Activated T-cell treated with anti-CD3 and anti-CD28 coated beads for 1 hour (primary cell): ENCODE measurements at regions not wholly inside any gene's neighbourhood (a gene's known extent, or its start where the extent isn't known, plus 50 kb on each side); places are given as distances from the start of the nearest gene placed in this dataset.
"Not testable (repeated sequence)": the region's sequence is repeated elsewhere in the genome, so short reads cannot be mapped to it uniquely, and the experiment has no call there.

Experiments
- DNase-seq: peaks from one replicate; pipeline ENCODE4 v3.0.0-alpha.2; 2020; ENCODE audit warnings: low read depth

GRCh38 chr6:141562851-141563763 lies 569.6 kb upstream of the GJE1 start:
- peak; percentile 46 for DNase-seq

- no peak for DNase-seq
Observed at GRCh38 chr6:141562186-141562811, 570.4 kb upstream of the GJE1 start.

GRCh38 chr6:141561154-141561553 lies 571.6 kb upstream of the GJE1 start:
- no peak for DNase-seq

GRCh38 chr6:141552463-141552862 lies 580.3 kb upstream of the GJE1 start:
- DNase-seq: no peak

- no peak for DNase-seq
Observed at GRCh38 chr6:141552031-141552430, 580.7 kb upstream of the GJE1 start.

GRCh38 chr6:141551318-141551717 lies 581.4 kb upstream of the GJE1 start:
- DNase-seq: no peak

- no peak for DNase-seq
Observed at GRCh38 chr6:141550471-141550870, 582.3 kb upstream of the GJE1 start.

- DNase-seq: no peak
Observed at GRCh38 chr6:141548966-141549365, 583.8 kb upstream of the GJE1 start.

- no peak for DNase-seq
Observed at GRCh38 chr6:141541581-141542324, 591.0 kb upstream of the GJE1 start.

GRCh38 chr6:141540207-141540606 lies 592.5 kb upstream of the GJE1 start:
- no peak for DNase-seq

- DNase-seq: no peak
Observed at GRCh38 chr6:141539617-141540016, 593.1 kb upstream of the GJE1 start.

- DNase-seq: no peak
Observed at GRCh38 chr6:141532211-141532610, 600.5 kb upstream of the GJE1 start.

GRCh38 chr6:141531040-141531439 lies 601.7 kb upstream of the GJE1 start:
- no peak for DNase-seq

GRCh38 chr6:141528596-141528995 lies 604.1 kb upstream of the GJE1 start:
- no peak for DNase-seq

- no peak for DNase-seq
Observed at GRCh38 chr6:141526985-141527384, 605.7 kb upstream of the GJE1 start.

GRCh38 chr6:141521440-141521839 lies 611.3 kb upstream of the GJE1 start:
- DNase-seq: no peak

- no peak for DNase-seq
Observed at GRCh38 chr6:141513830-141514229, 618.9 kb upstream of the GJE1 start.

- no peak for DNase-seq
Observed at GRCh38 chr6:141510803-141511202, 621.9 kb upstream of the GJE1 start.

GRCh38 chr6:141506062-141506461 lies 626.7 kb upstream of the GJE1 start:
- not testable (repeated sequence) for DNase-seq

- not testable (repeated sequence) for DNase-seq
Observed at GRCh38 chr6:141504318-141504717, 628.4 kb upstream of the GJE1 start.

GRCh38 chr6:141501616-141502015 lies 631.1 kb upstream of the GJE1 start:
- no peak for DNase-seq

GRCh38 chr6:141498977-141499376 lies 633.7 kb upstream of the GJE1 start:
- DNase-seq: no peak
